Astrocyte (in vitro differentiated cells and primary cell): ENCODE measurements at regions not wholly inside any gene's neighbourhood (a gene's known extent, or its start where the extent isn't known, plus 50 kb on each side); places are given as distances from the start of the nearest gene placed in this dataset.
"Not testable (repeated sequence)": the region's sequence is repeated elsewhere in the genome, so short reads cannot be mapped to it uniquely, and the experiment has no call there.

Source experiments
- DNase-seq: peaks from one replicate; pipeline ENCODE4 v3.0.0-alpha.2; 2010; ENCODE audit warnings: low read depth
- FAIRE-seq: peaks from 2 replicates; lab custom pipeline; 2011; peaks lifted over from hg19 to GRCh38; lab: Jason Lieb, UNC
- H2AFZ ChIP-seq: 2 replicates; pipeline ENCODE4 v1.6.0; 2012; ENCODE audit warnings: low read depth, low read length, inconsistent platforms
- H3K27ac ChIP-seq: 2 replicates; pipeline ENCODE4 v1.5.1; 2011; ENCODE audit warnings: low read depth, low read length, inconsistent platforms
- H3K27me3 ChIP-seq: 2 replicates; pipeline ENCODE4 v1.6.0; 2011; ENCODE audit warnings: low read length, inconsistent platforms; ENCODE audit not compliant: insufficient read depth
- H3K36me3 ChIP-seq: 2 replicates; pipeline ENCODE4 v1.5.1; 2011; ENCODE audit warnings: low read length, inconsistent platforms; ENCODE audit not compliant: insufficient read depth
- H3K4me1 ChIP-seq: 2 replicates; pipeline ENCODE4 v1.5.1; 2011; ENCODE audit warnings: low read length, inconsistent platforms; ENCODE audit not compliant: insufficient read depth
- H3K4me2 ChIP-seq: 2 replicates; pipeline ENCODE4 v1.6.0; 2012; ENCODE audit warnings: low read length, inconsistent platforms
- H3K4me3 ChIP-seq: 2 replicates; pipeline ENCODE4 v1.5.1; 2011; ENCODE audit warnings: low read depth, mild to moderate bottlenecking, low read length, inconsistent platforms; ENCODE audit not compliant: insufficient read depth
- H3K79me2 ChIP-seq: 2 replicates; pipeline ENCODE4 v1.6.0; 2012; ENCODE audit warnings: mild to moderate bottlenecking, low read length, inconsistent platforms; ENCODE audit not compliant: insufficient read depth
- H3K9ac ChIP-seq: 2 replicates; pipeline ENCODE4 v1.6.0; 2012; ENCODE audit warnings: mild to moderate bottlenecking, low read length, inconsistent platforms
- H3K9me3 ChIP-seq: 2 replicates; pipeline ENCODE4 v1.5.1; 2012; ENCODE audit warnings: low read depth, mild to moderate bottlenecking, low read length, inconsistent platforms; ENCODE audit not compliant: insufficient read depth
- H4K20me1 ChIP-seq: 2 replicates; pipeline ENCODE4 v1.6.0; 2012; ENCODE audit warnings: low read length, inconsistent platforms; ENCODE audit not compliant: insufficient read depth
- H3K27ac Mint-ChIP-seq: one replicate; pipeline ENCODE4 v1.8.0; 2021; ENCODE audit warnings: mild to moderate bottlenecking, mixed read lengths; ENCODE audit not compliant: unreplicated experiment
- H3K27me3 Mint-ChIP-seq: one replicate; pipeline ENCODE4 v1.8.0; 2021; ENCODE audit warnings: low read depth, mixed read lengths; ENCODE audit not compliant: unreplicated experiment
- H3K36me3 Mint-ChIP-seq: one replicate; pipeline ENCODE4 v1.8.0; 2021; ENCODE audit warnings: low read depth, mixed read lengths; ENCODE audit not compliant: unreplicated experiment
- H3K4me1 Mint-ChIP-seq: one replicate; pipeline ENCODE4 v1.8.0; 2021; ENCODE audit warnings: low read depth, mixed read lengths; ENCODE audit not compliant: unreplicated experiment
- H3K4me3 Mint-ChIP-seq: one replicate; pipeline ENCODE4 v1.8.0; 2021; ENCODE audit warnings: mild to moderate bottlenecking, moderate library complexity, mixed read lengths; ENCODE audit not compliant: unreplicated experiment
- H3K9me3 Mint-ChIP-seq: one replicate; pipeline ENCODE4 v1.8.0; 2021; ENCODE audit warnings: mild to moderate bottlenecking, mixed read lengths; ENCODE audit not compliant: unreplicated experiment

DNA sequence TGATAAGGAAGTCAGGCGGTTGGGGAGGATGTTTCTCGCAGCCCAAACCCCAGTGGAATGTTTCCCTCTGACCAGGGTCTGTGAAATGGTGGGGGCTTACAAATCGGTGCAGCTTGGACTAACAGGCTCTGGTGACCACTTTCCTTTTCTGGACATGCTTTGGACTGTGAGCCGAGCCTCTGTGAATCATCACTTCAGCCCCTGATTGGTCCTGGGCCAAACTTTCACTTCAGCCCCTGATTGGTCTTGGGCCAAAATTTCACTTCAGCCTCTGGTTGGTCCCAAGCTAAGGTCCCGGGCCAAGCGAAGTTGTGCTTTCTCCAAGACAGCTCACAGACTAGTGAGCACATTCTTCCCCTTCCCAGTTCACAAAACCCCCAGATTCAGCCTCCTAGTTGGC, 223.7 kb upstream of the ANKRD20A1 start:
- H4K20me1 ChIP-seq, H3K27ac ChIP-seq, H3K27me3 Mint-ChIP-seq, H3K4me2 ChIP-seq, H3K9ac ChIP-seq, H3K27ac Mint-ChIP-seq, H3K4me3 ChIP-seq, H3K4me1 ChIP-seq, H3K36me3 Mint-ChIP-seq, FAIRE-seq, H3K4me1 Mint-ChIP-seq, H3K4me3 Mint-ChIP-seq, H3K36me3 ChIP-seq, DNase-seq, H3K79me2 ChIP-seq, H3K27me3 ChIP-seq, H3K9me3 ChIP-seq, H3K9me3 Mint-ChIP-seq, H2AFZ ChIP-seq: not testable (repeated sequence)

DNA sequence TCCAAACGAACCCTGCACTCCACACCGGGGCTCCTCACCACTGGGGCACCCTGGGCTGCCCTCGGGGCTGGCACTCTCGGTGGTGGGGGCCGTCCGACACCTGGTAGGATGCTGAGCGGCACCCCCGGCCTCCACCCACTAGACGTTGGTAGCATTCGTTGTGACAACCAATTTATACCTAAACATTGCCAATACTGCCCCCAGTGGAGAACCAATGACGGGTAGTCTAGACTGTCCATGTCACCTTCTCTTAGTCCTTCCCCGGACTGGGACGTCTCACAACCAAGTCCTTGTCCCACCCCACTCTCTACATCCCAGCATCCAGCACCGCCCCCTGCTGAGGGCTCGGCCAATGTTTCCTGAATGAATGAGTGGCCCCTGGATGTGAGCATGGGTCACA, 246.8 kb upstream of the ANKRD20A1 start:
- H3K9me3 Mint-ChIP-seq, H3K4me1 ChIP-seq, H3K9ac ChIP-seq, H3K4me3 ChIP-seq, H3K9me3 ChIP-seq, H2AFZ ChIP-seq, H4K20me1 ChIP-seq, H3K4me1 Mint-ChIP-seq, DNase-seq, H3K4me2 ChIP-seq, H3K79me2 ChIP-seq, H3K27ac ChIP-seq, H3K27ac Mint-ChIP-seq, FAIRE-seq, H3K27me3 ChIP-seq, H3K36me3 Mint-ChIP-seq, H3K27me3 Mint-ChIP-seq, H3K36me3 ChIP-seq, H3K4me3 Mint-ChIP-seq: not testable (repeated sequence)

DNA sequence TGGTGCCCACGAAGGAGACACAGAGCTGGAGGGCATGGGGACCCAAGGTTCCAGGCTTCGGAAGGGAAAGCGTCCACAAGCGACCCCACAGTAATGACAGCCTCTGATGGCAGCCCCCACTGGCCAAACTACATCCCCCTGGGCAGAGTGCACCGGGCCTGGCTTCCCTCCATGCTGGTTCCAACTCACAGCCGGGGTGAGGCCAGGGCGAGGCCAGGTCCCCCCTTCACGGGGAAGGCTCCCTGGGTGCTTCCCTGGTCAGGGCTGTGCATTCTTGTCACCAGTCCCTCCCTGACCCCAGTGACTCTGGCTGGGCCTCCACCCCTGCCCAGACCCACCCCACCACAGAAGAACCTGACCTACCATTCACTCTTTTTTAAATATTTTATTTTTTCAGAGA, 248.9 kb upstream of the ANKRD20A1 start:
- H3K4me1 Mint-ChIP-seq, H3K9ac ChIP-seq, H3K27ac ChIP-seq, H4K20me1 ChIP-seq, H3K4me1 ChIP-seq, H3K79me2 ChIP-seq, DNase-seq, H3K36me3 ChIP-seq, H3K9me3 ChIP-seq, H3K36me3 Mint-ChIP-seq, H3K4me3 Mint-ChIP-seq, H3K9me3 Mint-ChIP-seq, H3K4me3 ChIP-seq, H3K4me2 ChIP-seq, H2AFZ ChIP-seq, H3K27ac Mint-ChIP-seq, H3K27me3 Mint-ChIP-seq, FAIRE-seq, H3K27me3 ChIP-seq: not testable (repeated sequence)

DNA sequence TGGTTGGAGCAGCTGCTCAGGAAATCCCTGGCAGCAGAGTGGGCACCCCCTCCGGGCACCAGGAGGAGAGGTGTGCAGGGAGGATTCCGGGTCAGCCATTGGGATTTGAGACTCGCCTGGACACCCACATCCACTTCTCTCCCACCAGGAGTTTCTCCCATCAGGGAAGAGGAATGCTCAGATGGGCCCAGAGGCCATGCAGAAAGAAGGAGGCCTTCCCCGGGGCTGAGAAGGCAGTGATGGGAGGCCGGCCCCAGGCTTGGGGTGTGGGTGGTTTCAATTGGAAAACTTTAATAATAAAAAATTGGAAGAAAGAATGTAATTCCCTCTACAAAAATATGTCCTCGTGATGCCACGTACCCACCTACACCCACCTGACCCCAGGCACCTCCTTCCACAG, 249.3 kb upstream of the ANKRD20A1 start:
- H3K4me3 Mint-ChIP-seq, H3K27ac Mint-ChIP-seq: not testable (repeated sequence)

DNA sequence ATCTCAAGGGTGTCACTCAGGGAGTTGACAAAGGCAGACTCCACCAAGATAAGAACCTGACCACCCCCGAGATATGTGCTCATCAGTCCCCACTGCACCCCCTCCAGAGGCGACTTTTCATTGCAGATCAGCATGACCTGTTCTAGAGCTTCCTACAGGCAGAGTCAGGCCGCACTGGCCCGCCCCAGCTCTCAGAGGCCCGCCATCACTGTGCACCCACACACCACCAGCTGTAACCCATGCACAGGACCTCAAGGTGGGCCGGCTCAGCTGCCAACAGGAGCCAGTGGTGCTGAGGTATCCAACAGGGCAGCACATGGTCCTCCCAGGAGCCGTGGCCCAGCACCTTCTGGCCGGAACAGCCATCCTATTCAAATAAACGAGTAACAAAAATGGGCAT, 253.6 kb upstream of the ANKRD20A1 start:
- H4K20me1 ChIP-seq, H3K9me3 Mint-ChIP-seq, H3K27ac Mint-ChIP-seq, H3K4me1 ChIP-seq, H3K36me3 Mint-ChIP-seq, H2AFZ ChIP-seq, H3K4me3 Mint-ChIP-seq, H3K27me3 ChIP-seq, FAIRE-seq, H3K4me1 Mint-ChIP-seq, H3K4me3 ChIP-seq, H3K36me3 ChIP-seq, H3K27ac ChIP-seq, H3K4me2 ChIP-seq, H3K27me3 Mint-ChIP-seq, H3K9me3 ChIP-seq, H3K9ac ChIP-seq, H3K79me2 ChIP-seq, DNase-seq: not testable (repeated sequence)

More for the DNA sequence above, 249.3 kb upstream of the ANKRD20A1 start:
- not testable (repeated sequence) for H3K36me3 ChIP-seq, H3K27me3 Mint-ChIP-seq, H3K4me3 ChIP-seq, H3K4me1 Mint-ChIP-seq, H4K20me1 ChIP-seq, H3K27me3 ChIP-seq, H3K79me2 ChIP-seq, H2AFZ ChIP-seq, H3K4me1 ChIP-seq, FAIRE-seq, H3K36me3 Mint-ChIP-seq, H3K9me3 Mint-ChIP-seq, H3K27ac ChIP-seq, H3K9ac ChIP-seq, H3K9me3 ChIP-seq, H3K4me2 ChIP-seq, DNase-seq

DNA sequence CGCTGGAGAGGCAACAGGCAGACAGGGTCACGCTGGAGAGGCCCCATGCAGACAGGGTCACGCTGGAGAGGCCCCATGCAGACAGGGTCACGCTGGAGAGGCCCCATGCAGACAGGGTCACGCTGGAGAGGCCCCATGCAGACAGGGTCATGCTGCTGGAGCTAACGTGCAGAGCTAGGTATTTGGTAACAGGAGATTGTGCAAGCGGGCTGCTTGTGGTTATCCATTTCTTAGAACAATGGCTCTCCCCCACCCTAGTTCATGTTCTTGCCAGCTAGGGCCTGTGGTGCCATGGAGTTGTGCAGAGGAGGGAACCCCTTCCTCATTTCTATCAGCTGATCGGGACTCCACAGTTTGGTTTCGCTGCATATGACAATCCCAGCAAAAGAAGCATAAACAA, 255.1 kb upstream of the ANKRD20A1 start:
- H3K27ac ChIP-seq, FAIRE-seq, H3K79me2 ChIP-seq, H3K27ac Mint-ChIP-seq, H3K36me3 ChIP-seq, H3K4me3 ChIP-seq, H3K4me2 ChIP-seq, H3K36me3 Mint-ChIP-seq, H3K9ac ChIP-seq, H3K4me3 Mint-ChIP-seq, H2AFZ ChIP-seq, H3K27me3 Mint-ChIP-seq, DNase-seq, H3K9me3 ChIP-seq, H3K27me3 ChIP-seq, H3K4me1 ChIP-seq, H3K9me3 Mint-ChIP-seq, H4K20me1 ChIP-seq, H3K4me1 Mint-ChIP-seq: not testable (repeated sequence)
